T47D (cell line): ENCODE measurements at regions not wholly inside any gene's neighbourhood (a gene's known extent, or its start where the extent isn't known, plus 50 kb on each side); places are given as distances from the start of the nearest gene placed in this dataset.
A peak's percentile ranks its signal among the peaks of the same experiment; 100 is the strongest.

ENCODE experiments used
- DNase-seq, 2 experiments: peaks; one replicate each; pipeline versions ENCODE4 v3.0.0 to v3.0.0-alpha.2; 2011 to 2012; ENCODE audit warnings: low read depth in 1 of 2, low spot score in 1 of 2
- JUND ChIP-seq: IDR thresholded peaks from 2 replicates; pipeline ENCODE4 v1.6.1; 2012; ENCODE audit warnings: low read depth
- in situ Hi-C: cut with HindIII; loops from 2 replicates; pipeline ENCODE4 v1.10.0; 2016; ENCODE audit warnings: low sequenced_read_pairs, low pct_unique_long_range_greater_than_20kb

DNA sequence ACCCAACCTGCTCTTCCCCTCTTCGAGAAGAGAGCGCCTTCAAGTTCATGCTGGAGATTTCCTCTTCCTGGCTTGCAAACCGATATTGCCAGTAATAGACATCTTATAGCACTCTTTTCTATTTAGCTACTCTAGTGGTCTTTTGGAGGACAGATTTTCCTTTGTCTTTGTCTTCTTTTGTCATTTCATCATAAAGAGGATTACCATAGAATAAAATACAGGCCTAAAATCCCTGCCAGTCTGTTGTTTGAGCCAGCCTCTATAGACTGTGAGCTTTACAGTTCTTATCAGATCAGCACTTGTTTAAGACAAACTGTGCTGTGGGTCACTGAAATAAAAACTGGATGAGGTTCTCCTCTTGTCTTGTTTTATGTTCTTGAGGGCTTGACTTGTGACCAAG is 802.8 kb downstream of the NR2F1-AS1 start:
- in situ Hi-C loops: no loop called here
- TF ChIP-seq JUND: no peak
- DNase-seq: peak in 1 of 2 experiments; percentile 6

DNA sequence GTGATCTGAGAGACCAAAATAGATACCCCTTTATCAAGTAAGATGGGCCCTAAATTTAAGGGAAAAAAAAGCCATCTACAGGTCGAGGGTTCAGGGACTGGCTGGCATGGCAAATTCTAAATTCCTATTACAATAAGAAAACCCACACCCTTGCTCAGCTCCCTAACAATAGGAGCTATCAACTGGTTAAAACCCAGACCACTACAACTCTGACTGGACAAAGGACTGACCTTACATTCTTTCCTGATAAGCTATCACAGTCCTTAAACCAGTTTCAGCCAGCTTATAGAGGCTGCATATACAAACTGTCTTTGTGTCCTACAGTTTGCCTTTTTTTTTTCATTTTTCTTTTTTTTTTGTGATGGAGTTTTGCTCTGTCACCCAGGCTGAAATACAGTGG is 803.6 kb downstream of the NR2F1-AS1 start:
- in situ Hi-C loops: no loop called here
- no peak for TF ChIP-seq JUND
- no peak for DNase-seq

DNA sequence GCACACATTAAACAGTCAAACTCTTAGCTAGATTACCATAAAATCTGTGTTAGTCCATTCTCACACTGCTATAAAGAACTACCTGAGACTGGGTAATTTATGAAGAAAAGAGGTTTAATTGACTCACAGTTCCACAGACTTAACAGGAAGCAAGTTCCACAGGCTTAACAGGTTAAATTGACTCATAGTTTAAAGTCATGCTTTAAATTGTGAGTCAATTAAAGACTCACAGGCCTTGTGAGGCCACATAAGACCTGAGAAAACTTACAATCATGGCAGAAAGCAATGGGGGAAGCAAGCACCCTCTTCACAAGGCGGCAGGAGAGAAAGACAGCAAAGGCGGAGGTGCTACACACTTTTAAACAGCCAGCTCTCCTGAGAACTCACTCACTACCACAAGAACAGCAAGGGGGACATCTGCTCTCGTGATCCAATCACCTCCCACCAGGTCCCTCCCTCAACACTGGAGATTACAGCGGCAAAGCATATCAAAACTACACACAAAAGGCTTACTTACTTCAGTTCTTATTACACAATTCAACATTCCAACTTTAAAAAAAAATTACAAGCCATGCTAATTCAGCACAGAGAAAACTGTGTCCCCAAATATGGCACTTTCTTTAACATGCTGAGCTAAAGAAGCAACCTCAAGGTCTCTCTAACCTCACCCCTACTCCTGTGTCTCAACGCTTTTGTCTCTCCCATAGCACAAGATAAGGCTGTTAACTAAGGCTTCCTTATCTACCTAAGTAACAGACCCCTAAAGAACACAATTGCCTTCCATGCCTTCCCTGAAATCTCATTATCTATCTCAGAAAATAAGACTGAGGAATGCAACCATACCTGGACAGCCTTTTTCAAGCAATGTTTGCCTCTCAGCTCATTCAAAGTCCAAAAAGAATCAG is 805.1 kb downstream of the NR2F1-AS1 start:
- peak in 1 of 2 experiments; percentile 20 for DNase-seq
- no peak for TF ChIP-seq JUND
- in situ Hi-C loops: no loop called here

DNA sequence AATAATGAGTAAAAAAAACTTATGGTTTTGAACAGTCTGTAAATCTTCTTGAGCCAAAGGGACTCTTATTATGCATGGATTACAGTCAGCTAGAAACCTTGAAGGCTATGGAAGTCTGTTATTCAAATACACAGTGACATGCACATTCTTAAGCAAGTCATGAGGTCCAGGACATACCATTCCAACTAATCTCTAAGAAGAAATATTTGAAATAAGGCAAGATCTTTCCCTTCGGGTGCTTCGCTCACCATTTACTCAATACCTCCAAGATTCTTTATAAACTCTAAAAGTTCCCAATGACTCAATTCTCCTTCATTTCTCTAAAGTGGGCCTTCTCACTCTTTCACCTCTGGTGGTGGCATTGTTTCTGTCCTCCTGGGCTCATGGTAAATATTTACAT is 811.0 kb downstream of the NR2F1-AS1 start:
- TF ChIP-seq JUND: no peak
- DNase-seq: no peak
- in situ Hi-C loops: no loop called here

DNA sequence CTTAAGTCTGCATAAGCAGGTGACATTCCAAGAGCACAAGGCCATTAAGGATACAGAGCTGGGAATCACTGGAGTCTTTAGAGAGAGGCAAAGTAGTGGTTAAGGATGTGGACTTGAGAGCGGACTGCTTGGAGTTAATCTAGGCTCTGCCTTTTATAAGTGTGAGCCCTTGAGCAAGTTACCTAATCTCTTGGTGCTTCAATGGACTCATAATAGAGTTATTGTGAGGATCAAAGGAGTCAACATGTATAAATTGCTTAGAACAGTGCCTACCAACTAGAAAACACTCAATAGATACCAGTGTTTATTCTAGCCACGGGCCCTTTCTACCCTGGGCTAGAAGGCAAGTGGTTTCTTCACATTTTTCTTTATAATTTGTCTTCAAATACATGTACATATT is 819.4 kb downstream of the NR2F1-AS1 start:
- no peak for TF ChIP-seq JUND
- DNase-seq: no peak
- in situ Hi-C loops: no loop called here

DNA sequence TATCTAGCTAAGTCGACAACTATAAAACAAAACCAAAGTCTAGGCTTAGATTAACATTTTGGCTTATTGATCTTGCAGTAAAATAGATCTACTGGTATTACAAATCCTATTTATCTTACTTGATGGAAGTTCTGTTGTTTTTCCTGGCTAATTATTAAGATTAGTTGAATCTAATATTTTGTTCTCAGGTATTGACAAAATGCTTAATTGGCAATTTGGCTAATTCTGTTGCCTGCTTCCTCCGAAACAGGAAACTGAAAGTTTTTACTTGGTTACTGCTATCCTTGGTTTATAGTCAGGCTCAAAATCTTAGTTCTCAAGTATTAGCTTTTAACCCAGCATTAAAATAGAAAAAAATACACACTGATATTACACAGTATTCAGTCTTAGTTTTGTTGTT is 820.5 kb downstream of the NR2F1-AS1 start:
- TF ChIP-seq JUND: no peak
- in situ Hi-C loops: no loop called here
- no peak for DNase-seq

DNA sequence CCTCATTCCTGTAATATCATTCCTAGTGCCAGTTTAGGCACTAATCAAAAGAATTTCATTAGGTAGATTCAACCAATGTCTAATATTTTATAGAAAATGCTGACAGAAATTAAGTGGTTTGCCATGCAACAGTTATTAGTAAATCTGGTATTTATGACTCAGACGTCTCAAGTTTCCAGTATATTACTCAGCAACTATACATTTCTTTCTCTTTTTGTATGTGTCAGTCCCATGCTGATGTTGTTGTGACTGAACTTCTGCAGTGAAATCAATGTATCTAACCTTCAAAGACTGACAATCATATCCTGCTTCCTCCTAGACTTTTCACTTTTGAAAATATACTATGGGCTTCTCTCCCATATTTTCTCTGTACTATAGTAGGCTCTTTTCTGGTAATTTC is 822.5 kb downstream of the NR2F1-AS1 start:
- in situ Hi-C loops: no loop called here
- no peak for DNase-seq
- TF ChIP-seq JUND: no peak

DNA sequence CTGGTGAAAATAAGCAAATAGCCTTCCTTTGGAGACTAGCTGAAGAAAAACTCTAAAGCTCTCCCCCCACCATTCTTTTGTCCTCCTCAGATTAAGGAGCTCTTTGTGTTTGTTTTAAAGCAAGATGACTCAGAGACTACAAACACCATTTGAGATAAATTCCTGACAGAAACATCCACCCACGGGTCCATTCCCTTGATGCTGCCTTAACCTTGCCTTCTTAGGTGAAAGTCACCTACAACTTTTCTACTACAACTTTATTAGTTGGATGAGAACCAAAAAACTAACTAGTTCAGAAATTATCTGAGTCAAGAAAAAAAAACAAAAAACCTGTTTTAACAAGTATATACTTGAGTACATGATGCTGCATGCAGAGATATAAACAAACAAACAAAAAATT is 831.1 kb downstream of the NR2F1-AS1 start:
- DNase-seq: no peak
- in situ Hi-C loops: no loop called here

DNA sequence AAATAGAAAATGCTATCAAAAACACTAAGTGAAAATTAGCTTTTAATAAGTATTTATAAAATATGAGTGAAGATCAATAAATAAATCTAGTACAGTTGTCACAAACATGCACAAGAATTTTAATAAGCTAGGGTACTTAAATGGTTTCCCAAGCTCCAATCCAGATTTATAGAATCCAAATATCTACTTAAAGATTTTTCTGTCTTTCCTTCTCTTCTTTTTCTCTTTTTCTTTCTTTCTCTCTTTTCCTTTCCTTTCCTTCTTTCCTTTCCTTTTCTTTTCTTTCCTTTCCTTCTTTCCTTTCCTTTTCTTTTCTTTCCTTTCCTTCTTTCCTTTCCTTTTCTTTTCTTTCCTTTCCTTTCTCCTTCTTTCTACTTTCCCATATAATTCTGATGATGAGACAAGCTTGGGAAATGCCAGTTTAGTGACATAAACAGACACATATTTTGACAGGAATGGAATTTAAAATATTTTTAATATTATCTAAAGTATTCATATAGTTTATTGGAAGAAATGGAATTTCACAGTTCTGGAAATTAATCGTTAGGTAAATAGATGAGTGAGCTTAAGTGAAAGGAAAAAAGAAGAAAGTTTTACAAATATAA is 832.8 kb downstream of the NR2F1-AS1 start:
- in situ Hi-C loops: no loop called here
- no peak for DNase-seq
- TF ChIP-seq JUND: no peak

More for the DNA sequence above, 831.1 kb downstream of the NR2F1-AS1 start:
- no peak for TF ChIP-seq JUND

DNA sequence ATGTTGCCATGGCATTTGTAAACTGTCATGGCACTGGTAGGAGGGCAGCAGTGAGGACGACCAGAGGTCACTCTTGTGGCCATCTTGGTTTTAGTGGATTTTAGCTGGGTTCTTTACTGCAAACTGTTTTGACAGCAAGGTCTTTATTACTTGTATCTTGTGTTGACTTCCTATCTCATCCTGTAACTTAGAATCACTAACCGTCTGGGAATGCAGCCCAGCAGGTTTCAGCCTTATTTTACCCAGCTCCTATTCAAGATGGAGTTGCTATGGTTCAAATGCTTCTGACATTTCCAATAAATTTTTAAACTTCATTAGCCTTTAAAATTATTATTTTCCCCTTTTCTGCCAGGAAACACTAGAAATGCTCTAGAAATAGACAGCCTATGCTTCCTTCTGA is 839.1 kb downstream of the NR2F1-AS1 start:
- TF ChIP-seq JUND: no peak
- in situ Hi-C loops: no loop called here

DNA sequence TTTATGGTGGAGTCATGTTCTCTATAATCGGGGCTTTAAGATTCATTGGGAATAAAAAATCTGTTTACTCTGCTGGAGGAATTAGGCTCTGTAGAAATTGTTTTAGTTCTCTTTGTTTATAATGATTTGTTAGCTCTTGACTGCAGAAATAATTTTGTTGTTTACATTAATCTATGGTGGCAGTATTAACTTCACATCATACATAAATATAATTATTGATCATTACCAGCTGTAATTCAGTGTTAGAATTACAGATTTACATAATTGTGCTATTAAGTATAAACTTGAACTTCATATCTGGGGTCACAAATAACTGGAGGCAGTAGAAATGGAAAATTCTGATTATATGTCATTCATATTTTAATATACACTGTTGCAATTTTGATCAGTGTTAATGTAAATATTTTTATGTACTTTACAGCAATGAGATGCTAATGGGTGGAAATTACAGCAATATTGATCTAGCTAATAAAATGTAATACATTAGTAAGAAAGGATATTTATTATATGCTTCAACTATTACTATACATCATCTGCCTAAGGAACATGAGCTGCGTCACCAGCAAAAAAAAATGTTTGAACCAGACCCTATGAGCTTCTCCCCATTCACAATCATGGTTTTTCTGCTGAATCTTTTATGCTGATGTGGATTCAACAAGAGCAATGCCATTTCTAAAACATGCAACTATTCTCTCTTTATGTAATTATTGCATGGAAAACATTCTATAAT is 846.6 kb downstream of the NR2F1-AS1 start:
- TF ChIP-seq JUND: no peak
- DNase-seq: no peak
- in situ Hi-C loops: no loop called here

More for the DNA sequence above, 839.1 kb downstream of the NR2F1-AS1 start:
- DNase-seq: no peak

DNA sequence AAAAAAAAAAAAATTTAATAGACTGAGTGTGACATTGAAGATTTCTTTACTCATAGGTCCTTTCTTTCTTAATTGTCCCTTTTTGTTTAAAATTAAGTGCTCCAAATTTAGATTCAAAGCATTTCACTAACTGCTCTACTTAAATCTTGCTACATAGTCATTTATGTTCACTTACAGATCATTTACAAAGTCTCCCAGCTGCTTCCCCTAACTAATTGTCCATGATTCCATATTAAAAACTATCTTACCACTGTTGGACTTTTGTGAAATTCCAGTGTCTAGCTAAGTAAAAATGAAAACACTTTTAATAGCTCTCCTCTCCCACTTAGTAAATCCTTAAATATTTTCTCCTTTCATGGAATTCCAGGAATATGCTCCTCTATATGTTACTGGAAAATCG is 850.5 kb downstream of the NR2F1-AS1 start:
- in situ Hi-C loops: no loop called here
- no peak for DNase-seq
- TF ChIP-seq JUND: no peak

DNA sequence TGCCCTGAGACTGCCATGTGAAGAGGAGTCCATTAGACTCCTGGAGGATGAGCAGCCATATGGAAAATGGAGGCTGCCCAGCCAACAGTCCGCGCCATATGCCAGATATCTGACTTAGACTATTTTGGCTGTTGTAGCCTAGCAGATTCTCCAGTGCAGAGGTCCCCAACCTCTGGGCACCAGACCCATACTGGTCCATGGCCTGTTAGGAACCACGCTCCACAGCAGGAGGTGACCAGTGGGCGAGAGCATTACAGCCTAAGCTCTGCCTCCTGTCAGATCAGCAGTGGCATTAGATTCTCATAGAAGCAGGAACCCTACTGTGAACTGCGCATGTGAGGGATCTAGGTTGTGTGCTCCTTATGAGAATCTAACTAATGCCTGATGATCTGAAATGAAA is 851.9 kb downstream of the NR2F1-AS1 start:
- no peak for DNase-seq
- in situ Hi-C loops: no loop called here
- TF ChIP-seq JUND: no peak
